Choroid plexus epithelial cell (primary cell): ENCODE measurements at regions not wholly inside any gene's neighbourhood (a gene's known extent, or its start where the extent isn't known, plus 50 kb on each side); places are given as distances from the start of the nearest gene placed in this dataset.

Source experiments
- DNase-seq: peaks from one replicate; pipeline ENCODE4 v3.0.0-alpha.2; 2010; ENCODE audit warnings: low read depth
- H3K4me3 ChIP-seq: 2 replicates; pipeline ENCODE4 v1.5.1; 2011; ENCODE audit warnings: low read depth, mild to moderate bottlenecking, control low read depth, low read length, moderate library complexity
- TF ChIP-seq, protein P1 (sequence below): conservative IDR thresholded peaks from 2 replicates; pipeline ENCODE4 v1.5.1; 2011; ENCODE audit warnings: low read depth, mild to moderate bottlenecking, control low read depth, inconsistent platforms, low read length, moderate library complexity

DNA sequence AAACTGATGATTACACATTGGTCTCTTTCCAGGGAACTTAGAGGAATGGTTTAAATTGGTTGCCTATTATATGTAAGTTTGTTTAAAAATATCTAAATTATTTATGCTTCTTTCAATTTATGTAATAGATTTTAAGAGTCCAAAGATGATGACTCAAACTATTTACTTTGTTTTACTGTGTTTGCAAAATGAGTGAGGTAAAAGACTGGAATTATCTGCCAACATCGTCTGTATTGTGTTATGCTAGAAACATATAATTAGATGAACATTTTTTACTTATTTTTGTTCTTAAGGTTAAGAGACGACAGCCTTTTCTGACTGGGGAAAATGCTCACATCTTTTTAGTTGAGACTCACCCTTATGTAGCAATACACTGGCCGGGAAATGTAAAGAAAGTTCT lies 51.1 kb upstream of the SYTL5 start:
- DNase-seq = no peak
- TF ChIP-seq, protein P1, sequence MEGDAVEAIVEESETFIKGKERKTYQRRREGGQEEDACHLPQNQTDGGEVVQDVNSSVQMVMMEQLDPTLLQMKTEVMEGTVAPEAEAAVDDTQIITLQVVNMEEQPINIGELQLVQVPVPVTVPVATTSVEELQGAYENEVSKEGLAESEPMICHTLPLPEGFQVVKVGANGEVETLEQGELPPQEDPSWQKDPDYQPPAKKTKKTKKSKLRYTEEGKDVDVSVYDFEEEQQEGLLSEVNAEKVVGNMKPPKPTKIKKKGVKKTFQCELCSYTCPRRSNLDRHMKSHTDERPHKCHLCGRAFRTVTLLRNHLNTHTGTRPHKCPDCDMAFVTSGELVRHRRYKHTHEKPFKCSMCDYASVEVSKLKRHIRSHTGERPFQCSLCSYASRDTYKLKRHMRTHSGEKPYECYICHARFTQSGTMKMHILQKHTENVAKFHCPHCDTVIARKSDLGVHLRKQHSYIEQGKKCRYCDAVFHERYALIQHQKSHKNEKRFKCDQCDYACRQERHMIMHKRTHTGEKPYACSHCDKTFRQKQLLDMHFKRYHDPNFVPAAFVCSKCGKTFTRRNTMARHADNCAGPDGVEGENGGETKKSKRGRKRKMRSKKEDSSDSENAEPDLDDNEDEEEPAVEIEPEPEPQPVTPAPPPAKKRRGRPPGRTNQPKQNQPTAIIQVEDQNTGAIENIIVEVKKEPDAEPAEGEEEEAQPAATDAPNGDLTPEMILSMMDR = no peak
- no peak overlapping the region for H3K4me3 ChIP-seq

DNA sequence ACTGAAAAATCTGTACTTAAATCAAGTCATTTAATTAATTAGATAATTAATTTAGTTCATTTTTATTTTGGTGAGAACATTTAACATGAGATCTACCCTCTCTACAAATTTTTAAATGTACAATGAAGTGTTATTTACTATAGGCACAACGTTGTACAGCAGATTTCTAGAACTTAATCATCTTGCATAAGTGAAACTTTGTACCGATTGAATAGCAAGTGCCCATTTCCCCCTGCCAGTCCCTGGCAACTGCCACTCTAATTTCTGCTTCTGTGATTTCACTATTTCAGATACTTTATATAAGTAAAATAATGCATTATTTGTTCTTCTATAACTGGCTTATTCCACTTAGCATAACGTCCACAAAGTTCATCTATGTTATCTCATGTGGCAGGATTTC lies 50.1 kb upstream of the SYTL5 start:
- TF ChIP-seq, protein P1 = no peak
- H3K4me3 ChIP-seq = no peak overlapping the region
- no peak for DNase-seq
